ENCODE measurements at regions not wholly inside any gene's neighbourhood (a gene's known extent, or its start where the extent isn't known, plus 50 kb on each side); places are given as distances from the start of the nearest gene placed in this dataset.
"Not testable (repeated sequence)": the region's sequence is repeated elsewhere in the genome, so short reads cannot be mapped to it uniquely, and the experiment has no call there.

- TF ChIP-seq EZH2phosphoT487 (IDR thresholded peaks at IDR 0.05; ENCODE audit: low read depth); CTCF (IDR thresholded peaks at IDR 0.05; ENCODE audit: low read depth, low read length): not testable (repeated sequence)
Measured at GRCh38 chr22:16146101-16146500, 446.5 kb downstream of the CCT8L2 start.

Data from OCI-LY3 (cell line).